Neural cell (in vitro differentiated cells): ENCODE measurements at regions not wholly inside any gene's neighbourhood (a gene's known extent, or its start where the extent isn't known, plus 50 kb on each side); places are given as distances from the start of the nearest gene placed in this dataset.

Source experiments
- H2AFZ ChIP-seq: fragments of 200-600, 300-800 bp; sonication (generic), shearing (Covaris generic); 2 replicates; pipeline ENCODE4 v1.6.0; 2014; ENCODE audit warnings: low read depth, mild to moderate bottlenecking, antibody characterized with exemption, low read length, moderate library complexity
- H3F3A ChIP-seq: fragments of 200-600 bp; shearing (Covaris generic); 2 replicates; pipeline ENCODE4 v1.6.1; 2016; ENCODE audit warnings: mild to moderate bottlenecking, moderate library complexity, mixed read lengths, antibody characterized with exemption, low read length; ENCODE audit not compliant: insufficient read depth, poor library complexity, severe bottlenecking
- H3K27ac ChIP-seq: fragments of 200-600, 300-800 bp; sonication (generic), shearing (Covaris generic); 2 replicates; pipeline ENCODE4 v1.5.1; 2014; ENCODE audit warnings: mild to moderate bottlenecking, low read length, moderate library complexity
- H3K27me3 ChIP-seq: fragments of 300-800, 200-600 bp; sonication (generic), shearing (Covaris generic); 2 replicates; pipeline ENCODE4 v1.6.0; 2014; ENCODE audit warnings: mild to moderate bottlenecking, low read depth, low read length, moderate library complexity; ENCODE audit not compliant: insufficient read depth
- H3K36me3 ChIP-seq: fragments of 300-800, 200-600 bp; sonication (generic), shearing (Covaris generic); 2 replicates; pipeline ENCODE4 v1.5.1; 2014; ENCODE audit warnings: mild to moderate bottlenecking, antibody characterized with exemption, low read length, moderate library complexity; ENCODE audit not compliant: insufficient read depth
- H3K4me2 ChIP-seq: fragments of 300-800, 200-600 bp; sonication (generic), shearing (Covaris generic); 2 replicates; pipeline ENCODE4 v1.6.0; 2014; ENCODE audit warnings: mild to moderate bottlenecking, low read length
- H3K4me3 ChIP-seq: fragments of 300-800, 200-600 bp; sonication (generic), shearing (Covaris generic); 2 replicates; pipeline ENCODE4 v1.5.1; 2014; ENCODE audit warnings: mild to moderate bottlenecking, low read length, moderate library complexity
- H3K79me2 ChIP-seq: fragments of 200-600 bp; shearing (Covaris generic); replicated peaks from 2 replicates; pipeline ENCODE4 v1.6.0; 2014; ENCODE audit warnings: mild to moderate bottlenecking, low read length, moderate library complexity; ENCODE audit not compliant: insufficient read depth
- H3K9ac ChIP-seq: fragments of 300-800, 200-600 bp; sonication (generic), shearing (Covaris generic); 2 replicates; pipeline ENCODE4 v1.6.1; 2016; ENCODE audit warnings: mild to moderate bottlenecking, low read length, mixed read lengths
- H3K9me2 ChIP-seq: fragments of 200-600 bp; shearing (Covaris generic); 2 replicates; pipeline ENCODE4 v1.6.1; 2016; ENCODE audit warnings: mild to moderate bottlenecking, low read length, mixed read lengths; ENCODE audit not compliant: insufficient read depth
- H3K9me3 ChIP-seq: fragments of 200-600, 300-800 bp; sonication (generic), shearing (Covaris generic); 2 replicates; pipeline ENCODE4 v1.6.1; 2016; ENCODE audit warnings: mild to moderate bottlenecking, mixed run types, low read length, moderate library complexity, mixed read lengths
- H4K20me1 ChIP-seq: fragments of 200-600 bp; shearing (Covaris generic); 2 replicates; pipeline ENCODE4 v1.6.1; 2016; ENCODE audit warnings: mild to moderate bottlenecking, mixed run types; ENCODE audit not compliant: insufficient read depth
- CTCF ChIP-seq: fragments of 450-650 bp; IDR thresholded peaks from 2 replicates; pipeline ENCODE4 v1.5.1; 2014; ENCODE audit warnings: antibody characterized with exemption, mild to moderate bottlenecking, moderate library complexity; ENCODE audit not compliant: poor library complexity, severe bottlenecking
- EP300 ChIP-seq: fragments of 450-650 bp; conservative IDR thresholded peaks from 2 replicates; pipeline ENCODE4 v1.6.1; 2014; ENCODE audit warnings: antibody characterized with exemption, mild to moderate bottlenecking, moderate library complexity; ENCODE audit not compliant: poor library complexity, severe bottlenecking
- EZH2 ChIP-seq: fragments of 200-600, 300-800 bp; shearing (Covaris generic), sonication (generic); IDR thresholded peaks from 2 replicates; pipeline ENCODE4 v1.6.1; 2014; ENCODE audit warnings: antibody characterized with exemption, low read length, borderline replicate concordance, mild to moderate bottlenecking; ENCODE audit not compliant: insufficient read depth, poor library complexity, severe bottlenecking
- MXI1 ChIP-seq: fragments of 450-650 bp; conservative IDR thresholded peaks from 2 replicates; pipeline ENCODE4 v1.6.1; 2014; ENCODE audit warnings: antibody characterized with exemption, mild to moderate bottlenecking; ENCODE audit not compliant: poor library complexity, severe bottlenecking
- POLR2AphosphoS5 ChIP-seq: IDR thresholded peaks from 2 replicates; pipeline ENCODE4 v1.6.1; 2012
- RAD21 ChIP-seq: fragments of 450-650 bp; conservative IDR thresholded peaks from 2 replicates; pipeline ENCODE4 v1.6.1; 2014; ENCODE audit warnings: antibody characterized with exemption, mild to moderate bottlenecking, moderate library complexity
- SMC3 ChIP-seq: fragments of 450-650 bp; conservative IDR thresholded peaks from 2 replicates; pipeline ENCODE4 v1.6.1; 2014; ENCODE audit warnings: antibody characterized with exemption, mild to moderate bottlenecking, moderate library complexity; ENCODE audit not compliant: poor library complexity
- TAF1 ChIP-seq: IDR thresholded peaks from 2 replicates; pipeline ENCODE4 v1.6.1; 2012; ENCODE audit warnings: low read depth
- TF ChIP-seq, protein P1 (sequence below): IDR thresholded peaks from 2 replicates; pipeline ENCODE4 v1.6.1; 2012; ENCODE audit warnings: borderline replicate concordance

- Histone ChIP-seq H3K27ac (no peak overlapping the region), H3K27me3 (no peaks in the 10 kb centered on the region), H3K4me2 (no peak overlapping the region), H2AFZ (no peak overlapping the region), H3K36me3 (no peaks in the 10 kb centered on the region), H3F3A (no peaks in the 10 kb centered on the region), H3K79me2 (no peaks in the 10 kb centered on the region), H3K4me3 (no peak overlapping the region), H3K9me2 (no peaks in the 10 kb centered on the region), H4K20me1 (no peaks in the 10 kb centered on the region), H3K9ac (no peak overlapping the region), H3K9me3 (no peaks in the 10 kb centered on the region)
- TF ChIP-seq EZH2: no peak
- TF ChIP-seq EP300: no peak
Measured at GRCh38 chr18:2183432-2183831, 387.9 kb downstream of the METTL4 start.

- no peak for TF ChIP-seq EP300
- no peak for TF ChIP-seq POLR2AphosphoS5
- TF ChIP-seq TAF1: no peak
- no peak for TF ChIP-seq CTCF
- no peak for TF ChIP-seq EZH2
- TF ChIP-seq SMC3: no peak
- TF ChIP-seq, protein P1, sequence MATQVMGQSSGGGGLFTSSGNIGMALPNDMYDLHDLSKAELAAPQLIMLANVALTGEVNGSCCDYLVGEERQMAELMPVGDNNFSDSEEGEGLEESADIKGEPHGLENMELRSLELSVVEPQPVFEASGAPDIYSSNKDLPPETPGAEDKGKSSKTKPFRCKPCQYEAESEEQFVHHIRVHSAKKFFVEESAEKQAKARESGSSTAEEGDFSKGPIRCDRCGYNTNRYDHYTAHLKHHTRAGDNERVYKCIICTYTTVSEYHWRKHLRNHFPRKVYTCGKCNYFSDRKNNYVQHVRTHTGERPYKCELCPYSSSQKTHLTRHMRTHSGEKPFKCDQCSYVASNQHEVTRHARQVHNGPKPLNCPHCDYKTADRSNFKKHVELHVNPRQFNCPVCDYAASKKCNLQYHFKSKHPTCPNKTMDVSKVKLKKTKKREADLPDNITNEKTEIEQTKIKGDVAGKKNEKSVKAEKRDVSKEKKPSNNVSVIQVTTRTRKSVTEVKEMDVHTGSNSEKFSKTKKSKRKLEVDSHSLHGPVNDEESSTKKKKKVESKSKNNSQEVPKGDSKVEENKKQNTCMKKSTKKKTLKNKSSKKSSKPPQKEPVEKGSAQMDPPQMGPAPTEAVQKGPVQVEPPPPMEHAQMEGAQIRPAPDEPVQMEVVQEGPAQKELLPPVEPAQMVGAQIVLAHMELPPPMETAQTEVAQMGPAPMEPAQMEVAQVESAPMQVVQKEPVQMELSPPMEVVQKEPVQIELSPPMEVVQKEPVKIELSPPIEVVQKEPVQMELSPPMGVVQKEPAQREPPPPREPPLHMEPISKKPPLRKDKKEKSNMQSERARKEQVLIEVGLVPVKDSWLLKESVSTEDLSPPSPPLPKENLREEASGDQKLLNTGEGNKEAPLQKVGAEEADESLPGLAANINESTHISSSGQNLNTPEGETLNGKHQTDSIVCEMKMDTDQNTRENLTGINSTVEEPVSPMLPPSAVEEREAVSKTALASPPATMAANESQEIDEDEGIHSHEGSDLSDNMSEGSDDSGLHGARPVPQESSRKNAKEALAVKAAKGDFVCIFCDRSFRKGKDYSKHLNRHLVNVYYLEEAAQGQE: no peak
- TF ChIP-seq MXI1: no peak
- Histone ChIP-seq H4K20me1 (no peaks in the 10 kb centered on the region), H2AFZ (no peak overlapping the region), H3K27me3 (no peaks in the 10 kb centered on the region), H3K9ac (no peak overlapping the region), H3K9me3 (no peaks in the 10 kb centered on the region), H3F3A (no peaks in the 10 kb centered on the region), H3K4me2 (no peak overlapping the region), H3K9me2 (no peaks in the 10 kb centered on the region), H3K4me3 (no peak overlapping the region), H3K79me2 (no peaks in the 10 kb centered on the region), H3K36me3 (no peaks in the 10 kb centered on the region), H3K27ac (no peak overlapping the region)
Measured at GRCh38 chr18:2186967-2187366, 384.3 kb downstream of the METTL4 start.

GRCh38 chr18:2188258-2188657 lies 383.0 kb downstream of the METTL4 start:
- H3K79me2 ChIP-seq: no peaks in the 10 kb centered on the region
- no peaks in the 10 kb centered on the region for H3K27me3 ChIP-seq
- H3K9me2 ChIP-seq: no peaks in the 10 kb centered on the region
- no peaks in the 10 kb centered on the region for H3F3A ChIP-seq
- no peak overlapping the region for H3K4me3 ChIP-seq
- H3K4me2 ChIP-seq: no peak overlapping the region
- no peak overlapping the region for H2AFZ ChIP-seq
- no peaks in the 10 kb centered on the region for H4K20me1 ChIP-seq
- no peak overlapping the region for H3K27ac ChIP-seq
- no peak for TF ChIP-seq EP300
- TF ChIP-seq CTCF: no peak
- TF ChIP-seq POLR2AphosphoS5: no peak
- TF ChIP-seq MXI1: no peak
- no peak for TF ChIP-seq SMC3
- no peak for TF ChIP-seq EZH2
- no peak for TF ChIP-seq RAD21
- TF ChIP-seq TAF1: no peak
- TF ChIP-seq, protein P1: no peak
- no peaks in the 10 kb centered on the region for H3K9me3 ChIP-seq
- H3K9ac ChIP-seq: no peak overlapping the region
- H3K36me3 ChIP-seq: no peaks in the 10 kb centered on the region
